ENCODE measurements at regions not wholly inside any gene's neighbourhood (a gene's known extent, or its start where the extent isn't known, plus 50 kb on each side); places are given as distances from the start of the nearest gene placed in this dataset.
"Not testable (repeated sequence)": the region's sequence is repeated elsewhere in the genome, so short reads cannot be mapped to it uniquely, and the experiment has no call there.

- DNase-seq (ENCODE audit: low read depth in 2 of 2) = no peak
These were observed 543.6 kb upstream of the SMIM31 start for GRCh38 chr4:164210377-164210776.

- DNase-seq (ENCODE audit: low read depth in 2 of 2) = no peak
These were observed 541.8 kb upstream of the SMIM31 start for GRCh38 chr4:164212134-164212533.

- no peak for DNase-seq (ENCODE audit: low read depth in 2 of 2)
These were observed 541.2 kb upstream of the SMIM31 start for GRCh38 chr4:164212714-164213113.

- DNase-seq (ENCODE audit: low read depth in 2 of 2) = no peak
These were observed 538.7 kb upstream of the SMIM31 start for GRCh38 chr4:164215113-164215741.

GRCh38 chr4:164221631-164222030 lies 532.3 kb upstream of the SMIM31 start:
- no peak for DNase-seq (ENCODE audit: low read depth in 2 of 2)

- DNase-seq (ENCODE audit: low read depth in 2 of 2) = no peak
These were observed 529.1 kb upstream of the SMIM31 start for GRCh38 chr4:164224871-164225270.

GRCh38 chr4:164229255-164229654 lies 524.7 kb upstream of the SMIM31 start:
- no peak for DNase-seq (ENCODE audit: low read depth in 2 of 2)

GRCh38 chr4:164239433-164239832 lies 514.5 kb upstream of the SMIM31 start:
- DNase-seq (ENCODE audit: low read depth in 2 of 2) = no peak

GRCh38 chr4:164239976-164240375 lies 514.0 kb upstream of the SMIM31 start:
- no peak for DNase-seq (ENCODE audit: low read depth in 2 of 2)

GRCh38 chr4:164251257-164251656 lies 502.7 kb upstream of the SMIM31 start:
- no peak for DNase-seq (ENCODE audit: low read depth in 2 of 2)

- no peak for DNase-seq (ENCODE audit: low read depth in 2 of 2)
These were observed 501.6 kb upstream of the SMIM31 start for GRCh38 chr4:164252286-164252685.

GRCh38 chr4:164261831-164262230 lies 492.1 kb upstream of the SMIM31 start:
- DNase-seq (ENCODE audit: low read depth in 2 of 2) = no peak

GRCh38 chr4:164262508-164262907 lies 491.4 kb upstream of the SMIM31 start:
- not testable (repeated sequence) for DNase-seq (ENCODE audit: low read depth in 2 of 2)

GRCh38 chr4:164277414-164277813 lies 476.5 kb upstream of the SMIM31 start:
- DNase-seq (ENCODE audit: low read depth in 2 of 2) = not testable (repeated sequence)

- no peak for DNase-seq (ENCODE audit: low read depth in 2 of 2)
These were observed 466.8 kb upstream of the SMIM31 start for GRCh38 chr4:164287173-164287572.

- DNase-seq (ENCODE audit: low read depth in 2 of 2) = no peak
These were observed 465.4 kb upstream of the SMIM31 start for GRCh38 chr4:164288578-164288977.

GRCh38 chr4:164293203-164293602 lies 460.7 kb upstream of the SMIM31 start:
- DNase-seq (ENCODE audit: low read depth in 2 of 2) = no peak

GRCh38 chr4:164293743-164294142 lies 460.2 kb upstream of the SMIM31 start:
- no peak for DNase-seq (ENCODE audit: low read depth in 2 of 2)

- no peak for DNase-seq (ENCODE audit: low read depth in 2 of 2)
These were observed 452.5 kb upstream of the SMIM31 start for GRCh38 chr4:164301430-164301829.

- DNase-seq (ENCODE audit: low read depth in 2 of 2) = no peak
These were observed 449.8 kb upstream of the SMIM31 start for GRCh38 chr4:164304101-164304639.

GRCh38 chr4:164304861-164305260 lies 449.1 kb upstream of the SMIM31 start:
- no peak for DNase-seq (ENCODE audit: low read depth in 2 of 2)

GRCh38 chr4:164307262-164307661 lies 446.7 kb upstream of the SMIM31 start:
- no peak for DNase-seq (ENCODE audit: low read depth in 2 of 2)

GRCh38 chr4:164312671-164313070 lies 441.3 kb upstream of the SMIM31 start:
- no peak for DNase-seq (ENCODE audit: low read depth in 2 of 2)

GRCh38 chr4:164313853-164314252 lies 440.1 kb upstream of the SMIM31 start:
- no peak for DNase-seq (ENCODE audit: low read depth in 2 of 2)
